ENCODE measurements at regions not wholly inside any gene's neighbourhood (a gene's known extent, or its start where the extent isn't known, plus 50 kb on each side); places are given as distances from the start of the nearest gene placed in this dataset.

DNA sequence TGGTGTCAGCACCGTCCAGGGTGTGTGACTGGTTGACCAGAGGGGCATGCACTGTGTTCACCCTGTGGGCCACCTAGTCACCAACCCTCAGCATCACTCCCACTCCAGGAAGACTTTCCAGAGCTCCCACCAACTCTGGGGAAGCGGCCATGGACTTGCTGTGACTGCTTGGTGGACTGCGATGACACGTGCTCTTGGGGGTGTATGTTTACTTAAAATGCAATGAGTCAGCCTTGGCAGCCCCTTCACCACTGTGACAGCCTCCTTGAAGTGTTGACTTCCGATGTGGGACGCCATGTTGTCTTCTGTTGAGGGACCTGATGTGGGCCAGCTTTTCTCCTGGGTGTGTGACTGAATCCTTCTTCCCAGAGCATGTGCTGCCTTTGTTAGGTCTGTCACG lies 151.1 kb upstream of the RTL1 start:
- Histone ChIP-seq H3K27me3 (no peaks in the 10 kb centered on the region), H3K9ac (ENCODE audit: low read depth in 2 of 2, low read length in 2 of 2) (no peak overlapping the region), H3K4me3 (no peak overlapping the region), H3K36me3 (no peaks in the 10 kb centered on the region), H3K4me1 (no peaks in the 10 kb centered on the region), H3K27ac (no peak overlapping the region), H3K9me3 (no peaks in the 10 kb centered on the region)
- TF ChIP-seq, protein P1, sequence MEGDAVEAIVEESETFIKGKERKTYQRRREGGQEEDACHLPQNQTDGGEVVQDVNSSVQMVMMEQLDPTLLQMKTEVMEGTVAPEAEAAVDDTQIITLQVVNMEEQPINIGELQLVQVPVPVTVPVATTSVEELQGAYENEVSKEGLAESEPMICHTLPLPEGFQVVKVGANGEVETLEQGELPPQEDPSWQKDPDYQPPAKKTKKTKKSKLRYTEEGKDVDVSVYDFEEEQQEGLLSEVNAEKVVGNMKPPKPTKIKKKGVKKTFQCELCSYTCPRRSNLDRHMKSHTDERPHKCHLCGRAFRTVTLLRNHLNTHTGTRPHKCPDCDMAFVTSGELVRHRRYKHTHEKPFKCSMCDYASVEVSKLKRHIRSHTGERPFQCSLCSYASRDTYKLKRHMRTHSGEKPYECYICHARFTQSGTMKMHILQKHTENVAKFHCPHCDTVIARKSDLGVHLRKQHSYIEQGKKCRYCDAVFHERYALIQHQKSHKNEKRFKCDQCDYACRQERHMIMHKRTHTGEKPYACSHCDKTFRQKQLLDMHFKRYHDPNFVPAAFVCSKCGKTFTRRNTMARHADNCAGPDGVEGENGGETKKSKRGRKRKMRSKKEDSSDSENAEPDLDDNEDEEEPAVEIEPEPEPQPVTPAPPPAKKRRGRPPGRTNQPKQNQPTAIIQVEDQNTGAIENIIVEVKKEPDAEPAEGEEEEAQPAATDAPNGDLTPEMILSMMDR (IDR thresholded peaks at IDR 0.05) = no peak
- no peak for DNase-seq
- intact Hi-C loops (cut with DNase I) = no loop called here

DNA sequence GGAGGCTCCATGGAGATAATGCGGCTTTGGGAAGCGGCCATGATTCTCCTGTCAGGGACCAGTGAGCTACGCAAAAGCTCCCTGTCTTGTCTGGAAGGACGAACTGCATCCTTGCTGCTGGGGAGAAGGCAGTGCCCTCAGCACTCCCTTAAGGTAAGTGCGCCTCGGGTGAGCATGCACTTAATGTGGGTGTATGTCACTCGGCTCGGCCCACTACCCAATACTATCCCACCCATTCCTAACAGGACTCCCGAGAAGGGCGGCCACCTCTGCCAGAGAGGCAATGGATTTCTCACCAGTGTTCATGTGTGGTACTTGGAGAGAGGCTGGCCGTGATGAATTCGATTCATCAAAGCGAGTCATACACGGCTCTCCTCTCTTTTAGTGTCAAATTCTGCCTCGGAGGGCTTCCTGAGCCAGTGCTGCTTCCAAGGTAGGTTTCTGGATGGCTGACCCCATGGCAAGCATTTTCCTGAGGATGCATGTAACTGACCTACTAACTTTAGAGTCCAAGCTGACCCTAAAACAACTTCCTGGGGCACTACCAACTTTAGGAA lies 151.7 kb upstream of the RTL1 start:
- Histone ChIP-seq H3K36me3 (no peaks in the 10 kb centered on the region), H3K27me3 (no peaks in the 10 kb centered on the region), H3K4me3 (no peak overlapping the region), H3K9ac (ENCODE audit: low read depth in 2 of 2, low read length in 2 of 2) (no peak overlapping the region), H3K9me3 (no peaks in the 10 kb centered on the region), H3K27ac (no peak overlapping the region), H3K4me1 (no peaks in the 10 kb centered on the region)
- TF ChIP-seq, protein P1 (IDR thresholded peaks at IDR 0.05) = no peak
- DNase-seq = no peak
- intact Hi-C loops (cut with DNase I) = no loop called here

DNA sequence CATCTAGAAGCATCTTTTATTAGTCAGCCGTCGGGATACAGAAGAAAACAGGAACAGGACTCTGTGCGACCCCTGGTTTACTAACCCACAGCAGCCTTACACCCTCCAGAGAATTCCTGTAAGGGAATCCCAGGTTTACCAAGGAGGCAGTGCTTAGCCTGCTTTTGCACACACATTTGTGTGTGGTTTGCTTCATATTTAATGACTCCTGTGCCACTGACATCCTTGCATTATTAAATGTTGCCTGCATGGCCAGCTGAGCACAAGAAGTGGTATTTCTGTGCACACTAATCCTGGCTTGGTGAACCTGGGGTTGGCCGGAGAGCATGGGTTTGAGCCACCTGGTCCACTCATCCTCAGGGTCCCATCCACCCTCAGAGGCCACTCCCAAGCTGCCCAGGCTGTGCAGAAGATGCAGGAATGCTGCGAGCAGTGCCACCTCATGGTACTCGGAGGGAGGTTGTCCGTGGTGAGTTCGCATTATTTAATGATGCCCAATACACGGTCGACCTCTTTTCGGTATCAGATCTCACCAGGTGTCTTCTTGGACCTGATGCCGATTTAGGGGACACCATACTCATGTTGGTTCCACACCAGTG lies 152.4 kb upstream of the RTL1 start:
- H3K36me3 ChIP-seq = no peaks in the 10 kb centered on the region

DNA sequence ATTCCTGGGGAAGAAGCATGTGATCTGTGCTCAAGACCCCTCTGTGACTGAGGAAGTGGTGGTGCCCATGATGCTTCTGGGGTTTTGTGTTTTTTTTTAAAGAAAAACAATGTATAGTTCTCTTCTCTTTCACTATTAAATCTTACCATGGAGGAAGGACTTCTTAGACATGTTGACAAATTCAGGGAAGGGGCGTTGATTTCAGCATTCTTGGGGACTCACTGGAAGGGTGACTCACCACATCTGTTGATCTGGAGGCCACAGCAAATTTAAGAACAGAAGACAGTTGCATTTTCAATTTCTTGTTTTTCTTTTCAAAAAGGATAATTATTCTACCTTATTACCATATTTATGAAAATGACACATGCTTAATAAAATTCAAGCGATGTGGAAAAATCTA lies 152.9 kb upstream of the RTL1 start:
- no peak overlapping the region for H3K9ac ChIP-seq (ENCODE audit: low read depth in 2 of 2, low read length in 2 of 2)
- H3K9me3 ChIP-seq = no peaks in the 10 kb centered on the region
- H3K27ac ChIP-seq = no peak overlapping the region
- no peaks in the 10 kb centered on the region for H3K27me3 ChIP-seq
- DNase-seq = no peak
- H3K36me3 ChIP-seq = no peaks in the 10 kb centered on the region
- no peaks in the 10 kb centered on the region for H3K4me1 ChIP-seq
- intact Hi-C loops (cut with DNase I) = no loop called here
- H3K4me3 ChIP-seq = no peak overlapping the region
- TF ChIP-seq, protein P1 (IDR thresholded peaks at IDR 0.05) = no peak

More for the DNA sequence above, 152.4 kb upstream of the RTL1 start:
- TF ChIP-seq, protein P1 (IDR thresholded peaks at IDR 0.05) = no peak
- Histone ChIP-seq H3K27me3 (no peaks in the 10 kb centered on the region), H3K27ac (no peak overlapping the region), H3K4me1 (no peaks in the 10 kb centered on the region), H3K4me3 (no peak overlapping the region), H3K9ac (ENCODE audit: low read depth in 2 of 2, low read length in 2 of 2) (no peak overlapping the region), H3K9me3 (no peaks in the 10 kb centered on the region)
- intact Hi-C loops (cut with DNase I) = no loop called here
- no peak for DNase-seq

DNA sequence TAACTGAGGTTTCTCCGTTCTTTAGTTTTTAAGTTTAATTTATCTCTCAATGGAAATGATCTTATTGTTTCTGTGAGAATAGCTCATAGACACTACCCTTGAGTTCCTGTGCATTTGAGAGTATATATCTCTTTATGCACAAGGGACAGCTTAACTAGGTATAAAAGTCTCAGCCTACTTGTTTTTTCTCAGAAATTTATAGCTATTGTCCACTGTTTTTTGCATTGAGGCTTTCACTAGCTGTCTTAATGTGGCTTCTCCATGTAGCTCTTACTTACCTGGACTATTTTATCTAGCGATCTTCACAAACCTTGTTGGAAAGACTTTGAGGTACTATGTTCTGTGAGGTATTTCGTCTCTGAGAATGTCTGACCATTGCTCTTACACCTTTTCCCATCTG lies 153.9 kb upstream of the RTL1 start:
- Histone ChIP-seq H3K27me3 (no peaks in the 10 kb centered on the region), H3K36me3 (no peaks in the 10 kb centered on the region), H3K9me3 (no peaks in the 10 kb centered on the region), H3K9ac (ENCODE audit: low read depth in 2 of 2, low read length in 2 of 2) (no peak overlapping the region), H3K27ac (no peak overlapping the region), H3K4me1 (no peaks in the 10 kb centered on the region), H3K4me3 (no peak overlapping the region)
- TF ChIP-seq, protein P1 (IDR thresholded peaks at IDR 0.05) = no peak
- DNase-seq = no peak
- intact Hi-C loops (cut with DNase I) = no loop called here

Measured in colonic mucosa (tissue), 4 donors.